C4-2B (cell line): ENCODE measurements at regions not wholly inside any gene's neighbourhood (a gene's known extent, or its start where the extent isn't known, plus 50 kb on each side); places are given as distances from the start of the nearest gene placed in this dataset.

Source experiments
- ZFX ChIP-seq: fragments of 450-650 bp; IDR thresholded peaks from 2 replicates; pipeline ENCODE4 v1.6.1; 2017
- TF ChIP-seq, protein P1 (sequence below): fragments of 450-650 bp; conservative IDR thresholded peaks from 2 replicates; pipeline ENCODE4 v1.5.1; 2017; ENCODE audit warnings: mild to moderate bottlenecking

DNA sequence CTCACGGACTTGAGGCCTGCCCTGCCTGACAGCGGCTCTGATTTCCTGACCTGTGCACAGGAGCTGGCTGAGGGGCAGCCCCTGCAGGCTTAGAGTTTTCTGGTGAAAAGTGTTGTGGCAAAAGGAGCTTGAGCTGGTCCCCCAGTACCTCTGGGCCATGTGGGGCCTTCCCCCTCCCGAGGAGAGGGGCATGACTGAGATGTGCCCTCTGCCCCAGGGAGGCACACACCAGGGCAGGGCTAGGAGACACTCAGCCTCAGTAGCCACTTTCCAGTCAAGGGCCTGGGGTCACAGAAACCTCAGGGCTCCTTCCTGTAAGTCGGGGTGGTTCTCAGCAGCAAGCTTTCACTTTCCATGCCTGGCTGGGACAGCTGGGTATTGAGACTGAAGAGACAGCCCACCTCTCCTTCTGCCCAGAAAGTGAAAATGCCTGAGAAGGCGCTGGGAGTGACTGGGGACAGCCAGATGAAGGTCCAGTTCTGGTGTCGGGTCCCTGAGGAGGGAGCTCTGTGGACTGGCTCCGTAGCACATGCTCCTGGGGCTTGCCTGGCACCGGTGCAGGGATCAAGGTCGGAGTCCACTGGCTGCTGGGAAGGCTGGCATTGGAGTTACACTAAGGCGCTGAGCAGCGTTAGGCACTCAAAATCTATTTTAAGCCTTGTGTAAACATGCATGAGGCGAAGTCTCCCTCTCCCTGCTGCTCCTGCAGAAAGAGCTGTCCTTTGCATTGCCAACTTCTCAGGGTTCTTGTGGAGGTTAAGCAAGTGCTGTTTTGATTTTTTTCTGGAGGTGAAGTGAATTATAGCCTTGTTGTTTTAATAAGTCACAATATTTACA is 394.9 kb downstream of the GADD45G start:
- TF ChIP-seq, protein P1, sequence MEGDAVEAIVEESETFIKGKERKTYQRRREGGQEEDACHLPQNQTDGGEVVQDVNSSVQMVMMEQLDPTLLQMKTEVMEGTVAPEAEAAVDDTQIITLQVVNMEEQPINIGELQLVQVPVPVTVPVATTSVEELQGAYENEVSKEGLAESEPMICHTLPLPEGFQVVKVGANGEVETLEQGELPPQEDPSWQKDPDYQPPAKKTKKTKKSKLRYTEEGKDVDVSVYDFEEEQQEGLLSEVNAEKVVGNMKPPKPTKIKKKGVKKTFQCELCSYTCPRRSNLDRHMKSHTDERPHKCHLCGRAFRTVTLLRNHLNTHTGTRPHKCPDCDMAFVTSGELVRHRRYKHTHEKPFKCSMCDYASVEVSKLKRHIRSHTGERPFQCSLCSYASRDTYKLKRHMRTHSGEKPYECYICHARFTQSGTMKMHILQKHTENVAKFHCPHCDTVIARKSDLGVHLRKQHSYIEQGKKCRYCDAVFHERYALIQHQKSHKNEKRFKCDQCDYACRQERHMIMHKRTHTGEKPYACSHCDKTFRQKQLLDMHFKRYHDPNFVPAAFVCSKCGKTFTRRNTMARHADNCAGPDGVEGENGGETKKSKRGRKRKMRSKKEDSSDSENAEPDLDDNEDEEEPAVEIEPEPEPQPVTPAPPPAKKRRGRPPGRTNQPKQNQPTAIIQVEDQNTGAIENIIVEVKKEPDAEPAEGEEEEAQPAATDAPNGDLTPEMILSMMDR, result no peak
- no peak; the same call in 1 of the 2 replicates for TF ChIP-seq ZFX
